ENCODE measurements at regions not wholly inside any gene's neighbourhood (a gene's known extent, or its start where the extent isn't known, plus 50 kb on each side); places are given as distances from the start of the nearest gene placed in this dataset.

DNA sequence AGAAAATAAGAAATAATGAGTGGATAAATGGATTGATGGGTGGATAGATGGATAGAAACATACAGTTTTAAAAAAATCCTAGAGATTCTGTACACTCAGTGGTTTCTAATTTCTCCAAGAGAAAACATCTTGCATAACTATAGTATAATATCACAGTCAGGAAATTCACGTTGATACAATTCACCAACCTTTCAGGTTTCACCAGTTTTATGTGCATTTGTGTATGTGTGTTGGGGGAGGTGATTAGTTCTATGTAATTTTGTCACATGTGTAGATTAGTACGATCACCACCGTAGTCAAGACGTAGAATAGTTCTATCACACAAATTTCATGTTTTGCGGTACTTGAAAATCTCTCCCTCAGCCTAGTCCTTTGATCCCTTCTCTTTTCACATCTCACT lies 288.2 kb upstream of the LRATD1 start (continued):
- TF ChIP-seq, protein P1, sequence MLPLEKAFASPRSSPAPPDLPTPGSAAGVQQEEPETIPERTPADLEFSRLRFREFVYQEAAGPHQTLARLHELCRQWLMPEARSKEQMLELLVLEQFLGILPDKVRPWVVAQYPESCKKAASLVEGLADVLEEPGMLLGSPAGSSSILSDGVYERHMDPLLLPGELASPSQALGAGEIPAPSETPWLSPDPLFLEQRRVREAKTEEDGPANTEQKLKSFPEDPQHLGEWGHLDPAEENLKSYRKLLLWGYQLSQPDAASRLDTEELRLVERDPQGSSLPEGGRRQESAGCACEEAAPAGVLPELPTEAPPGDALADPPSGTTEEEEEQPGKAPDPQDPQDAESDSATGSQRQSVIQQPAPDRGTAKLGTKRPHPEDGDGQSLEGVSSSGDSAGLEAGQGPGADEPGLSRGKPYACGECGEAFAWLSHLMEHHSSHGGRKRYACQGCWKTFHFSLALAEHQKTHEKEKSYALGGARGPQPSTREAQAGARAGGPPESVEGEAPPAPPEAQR (CRISPR knock-in tag; IDR thresholded peaks at IDR 0.05): no peak
- TF ChIP-seq NFYB (CRISPR knock-in tag; conservative IDR thresholded peaks at IDR 0.05; ENCODE audit: low read depth) (no peak), ZNF416 (CRISPR knock-in tag; IDR thresholded peaks at IDR 0.05) (no peak)

DNA sequence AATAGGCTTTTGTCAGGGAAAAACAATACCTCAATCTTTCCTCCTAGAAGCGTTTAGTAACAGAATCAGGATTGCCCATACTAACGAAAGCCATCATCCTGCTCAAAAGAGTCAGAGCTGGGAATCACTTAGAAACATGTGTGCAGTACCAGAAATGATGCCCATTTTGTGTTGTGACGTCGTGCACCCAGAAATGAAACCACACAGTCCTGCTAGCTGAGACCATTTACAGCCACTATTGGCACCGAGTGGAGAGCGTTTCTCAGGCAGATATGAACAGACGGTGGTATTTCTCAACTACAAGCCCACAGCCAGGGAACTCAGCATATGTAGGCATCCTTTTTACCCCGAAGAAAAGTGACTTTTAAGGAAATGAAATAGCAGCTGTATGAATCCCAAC lies 284.3 kb upstream of the LRATD1 start:
- ChIA-PET POLR2A (no interaction called here), CTCF (no interaction called here)
- DNase-seq (ENCODE audit: low spot score) (no peak), ATAC-seq (no peak)
- H3K4me1 Mint-ChIP-seq: peaks cover 10% of the 10 kb centered on the region
- H3K36me3 Mint-ChIP-seq: no peaks in the 10 kb centered on the region
- H3K27me3 Mint-ChIP-seq (ENCODE audit: low read depth): no peaks in the 10 kb centered on the region
- H3K27ac Mint-ChIP-seq: no peak overlapping the region
- H3K9me3 Mint-ChIP-seq: no peaks in the 10 kb centered on the region
- TF ChIP-seq FOXP1 (CRISPR knock-in tag; IDR thresholded peaks at IDR 0.05; ENCODE audit: borderline replicate concordance): no peak
- TF ChIP-seq RELA (CRISPR knock-in tag; IDR thresholded peaks at IDR 0.05; ENCODE audit: borderline replicate concordance): no peak
- no peak for TF ChIP-seq MYBL2 (CRISPR knock-in tag; IDR thresholded peaks at IDR 0.05)
- no peak for TF ChIP-seq JAZF1 (CRISPR knock-in tag; IDR thresholded peaks at IDR 0.05)
- no peak for TF ChIP-seq ELF4 (CRISPR knock-in tag; IDR thresholded peaks at IDR 0.05; ENCODE audit: low read depth)
- TF ChIP-seq, protein P2, sequence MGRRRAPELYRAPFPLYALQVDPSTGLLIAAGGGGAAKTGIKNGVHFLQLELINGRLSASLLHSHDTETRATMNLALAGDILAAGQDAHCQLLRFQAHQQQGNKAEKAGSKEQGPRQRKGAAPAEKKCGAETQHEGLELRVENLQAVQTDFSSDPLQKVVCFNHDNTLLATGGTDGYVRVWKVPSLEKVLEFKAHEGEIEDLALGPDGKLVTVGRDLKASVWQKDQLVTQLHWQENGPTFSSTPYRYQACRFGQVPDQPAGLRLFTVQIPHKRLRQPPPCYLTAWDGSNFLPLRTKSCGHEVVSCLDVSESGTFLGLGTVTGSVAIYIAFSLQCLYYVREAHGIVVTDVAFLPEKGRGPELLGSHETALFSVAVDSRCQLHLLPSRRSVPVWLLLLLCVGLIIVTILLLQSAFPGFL (CRISPR knock-in tag; IDR thresholded peaks at IDR 0.05; ENCODE audit: borderline replicate concordance): no peak
- no peak for TF ChIP-seq ATF1 (CRISPR knock-in tag; IDR thresholded peaks at IDR 0.05)
- no peak for TF ChIP-seq NR1H2 (CRISPR knock-in tag; IDR thresholded peaks at IDR 0.05)
- TF ChIP-seq NFE2L1 (CRISPR knock-in tag; IDR thresholded peaks at IDR 0.05): no peak
- no peak for TF ChIP-seq RORB (CRISPR knock-in tag; IDR thresholded peaks at IDR 0.05)
- no peak for TF ChIP-seq ZBTB21 (CRISPR knock-in tag; IDR thresholded peaks at IDR 0.05; ENCODE audit: borderline replicate concordance)
- no peak overlapping the region for H3K4me3 Mint-ChIP-seq

DNA sequence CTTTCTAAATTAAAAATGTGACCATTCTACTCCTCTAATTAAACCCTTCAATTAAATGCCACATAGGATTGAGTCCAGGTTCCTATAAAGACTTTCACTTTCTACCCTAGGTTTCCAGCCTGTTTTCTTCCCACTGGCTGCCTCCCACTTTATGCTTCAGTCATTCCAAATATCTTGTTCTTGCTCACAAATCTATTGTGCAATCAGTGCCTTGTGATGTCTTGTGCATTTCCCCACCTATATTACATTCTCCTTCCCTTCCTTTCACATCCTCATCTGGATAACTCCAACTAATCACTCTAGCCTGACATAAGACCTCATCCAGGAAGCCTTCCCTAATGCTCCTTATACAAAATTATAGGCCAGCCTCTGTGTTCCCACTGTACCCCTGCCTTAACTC lies 281.7 kb upstream of the LRATD1 start:
- ChIA-PET CTCF (no interaction called here), POLR2A (no interaction called here)
- H3K36me3 Mint-ChIP-seq: no peaks in the 10 kb centered on the region
- no peak overlapping the region for H3K4me3 Mint-ChIP-seq
- DNase-seq (ENCODE audit: low spot score): no peak
- H3K27ac Mint-ChIP-seq: no peak overlapping the region
- H3K4me1 Mint-ChIP-seq: peaks cover 22% of the 10 kb centered on the region
- H3K9me3 Mint-ChIP-seq: peaks cover 6% of the 10 kb centered on the region
- TF ChIP-seq EMX1 (CRISPR knock-in tag; IDR thresholded peaks at IDR 0.05) (no peak), ETV6 (CRISPR knock-in tag; IDR thresholded peaks at IDR 0.05) (no peak), GRHL2 (CRISPR knock-in tag; IDR thresholded peaks at IDR 0.05; ENCODE audit: insufficient replicate concordance, severe bottlenecking) (no peak), SMAD3 (CRISPR knock-in tag; IDR thresholded peaks at IDR 0.05; ENCODE audit: borderline replicate concordance) (no peak), IRF2 (CRISPR knock-in tag; IDR thresholded peaks at IDR 0.05; ENCODE audit: borderline replicate concordance, low read depth) (no peak), ZNF121 (CRISPR knock-in tag; IDR thresholded peaks at IDR 0.05) (no peak), CREM (CRISPR knock-in tag; IDR thresholded peaks at IDR 0.05) (no peak), ZNF396 (CRISPR knock-in tag; IDR thresholded peaks at IDR 0.05; ENCODE audit: borderline replicate concordance) (no peak), ZNF219 (CRISPR knock-in tag; IDR thresholded peaks at IDR 0.05; ENCODE audit: borderline replicate concordance) (no peak), ZBTB21 (CRISPR knock-in tag; IDR thresholded peaks at IDR 0.05; ENCODE audit: borderline replicate concordance) (no peak), TEAD4 (CRISPR knock-in tag; IDR thresholded peaks at IDR 0.05) (no peak), SP1 (CRISPR knock-in tag; conservative IDR thresholded peaks at IDR 0.05) (no peak)
- TF ChIP-seq, protein P3, sequence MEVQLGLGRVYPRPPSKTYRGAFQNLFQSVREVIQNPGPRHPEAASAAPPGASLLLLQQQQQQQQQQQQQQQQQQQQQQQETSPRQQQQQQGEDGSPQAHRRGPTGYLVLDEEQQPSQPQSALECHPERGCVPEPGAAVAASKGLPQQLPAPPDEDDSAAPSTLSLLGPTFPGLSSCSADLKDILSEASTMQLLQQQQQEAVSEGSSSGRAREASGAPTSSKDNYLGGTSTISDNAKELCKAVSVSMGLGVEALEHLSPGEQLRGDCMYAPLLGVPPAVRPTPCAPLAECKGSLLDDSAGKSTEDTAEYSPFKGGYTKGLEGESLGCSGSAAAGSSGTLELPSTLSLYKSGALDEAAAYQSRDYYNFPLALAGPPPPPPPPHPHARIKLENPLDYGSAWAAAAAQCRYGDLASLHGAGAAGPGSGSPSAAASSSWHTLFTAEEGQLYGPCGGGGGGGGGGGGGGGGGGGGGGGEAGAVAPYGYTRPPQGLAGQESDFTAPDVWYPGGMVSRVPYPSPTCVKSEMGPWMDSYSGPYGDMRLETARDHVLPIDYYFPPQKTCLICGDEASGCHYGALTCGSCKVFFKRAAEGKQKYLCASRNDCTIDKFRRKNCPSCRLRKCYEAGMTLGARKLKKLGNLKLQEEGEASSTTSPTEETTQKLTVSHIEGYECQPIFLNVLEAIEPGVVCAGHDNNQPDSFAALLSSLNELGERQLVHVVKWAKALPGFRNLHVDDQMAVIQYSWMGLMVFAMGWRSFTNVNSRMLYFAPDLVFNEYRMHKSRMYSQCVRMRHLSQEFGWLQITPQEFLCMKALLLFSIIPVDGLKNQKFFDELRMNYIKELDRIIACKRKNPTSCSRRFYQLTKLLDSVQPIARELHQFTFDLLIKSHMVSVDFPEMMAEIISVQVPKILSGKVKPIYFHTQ (CRISPR knock-in tag; IDR thresholded peaks at IDR 0.05): no peak
- TF ChIP-seq, protein P4, sequence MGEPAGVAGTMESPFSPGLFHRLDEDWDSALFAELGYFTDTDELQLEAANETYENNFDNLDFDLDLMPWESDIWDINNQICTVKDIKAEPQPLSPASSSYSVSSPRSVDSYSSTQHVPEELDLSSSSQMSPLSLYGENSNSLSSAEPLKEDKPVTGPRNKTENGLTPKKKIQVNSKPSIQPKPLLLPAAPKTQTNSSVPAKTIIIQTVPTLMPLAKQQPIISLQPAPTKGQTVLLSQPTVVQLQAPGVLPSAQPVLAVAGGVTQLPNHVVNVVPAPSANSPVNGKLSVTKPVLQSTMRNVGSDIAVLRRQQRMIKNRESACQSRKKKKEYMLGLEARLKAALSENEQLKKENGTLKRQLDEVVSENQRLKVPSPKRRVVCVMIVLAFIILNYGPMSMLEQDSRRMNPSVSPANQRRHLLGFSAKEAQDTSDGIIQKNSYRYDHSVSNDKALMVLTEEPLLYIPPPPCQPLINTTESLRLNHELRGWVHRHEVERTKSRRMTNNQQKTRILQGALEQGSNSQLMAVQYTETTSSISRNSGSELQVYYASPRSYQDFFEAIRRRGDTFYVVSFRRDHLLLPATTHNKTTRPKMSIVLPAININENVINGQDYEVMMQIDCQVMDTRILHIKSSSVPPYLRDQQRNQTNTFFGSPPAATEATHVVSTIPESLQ (CRISPR knock-in tag; IDR thresholded peaks at IDR 0.05): no peak
- TF ChIP-seq, protein P2 (CRISPR knock-in tag; IDR thresholded peaks at IDR 0.05; ENCODE audit: borderline replicate concordance): no peak
- ATAC-seq: no peak
- no peaks in the 10 kb centered on the region for H3K27me3 Mint-ChIP-seq (ENCODE audit: low read depth)

Measured in WTC11 (cell line).